ENCODE measurements at regions not wholly inside any gene's neighbourhood (a gene's known extent, or its start where the extent isn't known, plus 50 kb on each side); places are given as distances from the start of the nearest gene placed in this dataset.

DNA sequence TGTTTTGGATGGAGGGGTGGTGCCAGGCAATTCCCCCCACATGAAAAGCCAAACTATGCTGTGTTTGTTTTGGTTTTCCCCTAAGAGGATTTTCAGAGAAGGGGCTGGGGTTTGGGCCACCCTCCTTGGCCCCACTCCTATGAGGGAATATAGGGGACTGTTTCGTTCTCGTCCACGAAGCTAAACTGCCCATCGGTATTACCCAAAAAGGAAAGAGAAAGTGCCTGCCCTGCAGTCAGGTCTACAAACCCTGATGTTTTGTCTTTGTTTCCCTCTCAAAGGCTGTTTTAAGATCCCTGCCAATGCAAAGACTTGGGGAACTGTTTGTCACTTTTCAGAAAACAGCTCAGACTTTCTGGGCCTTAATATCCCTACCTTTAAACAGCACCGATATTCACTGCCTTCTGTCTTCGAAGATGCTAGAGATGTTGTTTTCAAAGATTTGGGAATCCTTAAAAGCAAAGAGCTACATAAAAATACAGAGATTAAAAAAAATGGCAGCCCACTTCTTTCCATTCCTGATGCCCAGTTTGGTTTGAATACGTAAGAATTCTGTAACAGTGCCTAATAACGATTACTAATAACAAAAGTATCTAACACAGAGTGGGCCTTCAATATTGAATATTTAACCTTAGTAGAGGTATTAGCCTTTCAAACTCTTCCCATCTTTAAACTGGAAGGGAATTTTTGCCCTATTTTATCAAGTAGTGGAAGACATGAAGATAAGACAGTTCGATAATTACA lies 518.4 kb downstream of the MED13L start:
- DNase-seq = peak; percentile 11
- H3K4me2 ChIP-seq (ENCODE audit: low read length) = peak overlapping the region; percentile 58
- H3K36me3 ChIP-seq (ENCODE audit: low read depth, low read length) = no peaks in the 10 kb centered on the region
- H3K9me2 ChIP-seq (replicated peaks; ENCODE audit: low read length) = no peaks in the 10 kb centered on the region
- TSS peak; percentile 44 for BruUV-seq (replicated peaks)
- H3K9ac ChIP-seq (ENCODE audit: low read length) = peak overlapping the region; percentile 25
- H3K27ac ChIP-seq (ENCODE audit: low read length) = no peak overlapping the region
- peak overlapping the region; percentile 53 for H3K4me3 ChIP-seq (ENCODE audit: low read length)
- H3K9me3 ChIP-seq (ENCODE audit: low read length) = no peaks in the 10 kb centered on the region
- H2AFZ ChIP-seq (ENCODE audit: low read length) = peak overlapping the region; percentile 36
- CTCF ChIA-PET = interaction anchor here (0.6 to 0.8 kb wide), 2 partner anchors 153 to 445 kb away, joined by 3 to 7 read pairs; no protein-coding TSS in a partner anchor
- no peaks in the 10 kb centered on the region for H3K79me2 ChIP-seq (ENCODE audit: low read length)
- intact Hi-C loops (cut with micrococcal nuclease) = loop anchor here (5.0 to 10.0 kb wide), 5 partner anchors 404 to 1774 kb away; no protein-coding TSS in a partner anchor
- H3K27me3 ChIP-seq (ENCODE audit: low read length) = peaks cover 77% of the 10 kb centered on the region
- H3F3A ChIP-seq (ENCODE audit: low read length, unreplicated experiment) = no peaks in the 10 kb centered on the region
- POLR2A ChIA-PET (ENCODE audit: unreplicated experiment) = interaction anchor here (0.6 to 0.7 kb wide), 3 partner anchors 110 to 1093 kb away, joined by 3 to 6 read pairs (median 3); no protein-coding TSS in a partner anchor
- peak; percentile 19 for ATAC-seq
- H3K4me1 ChIP-seq (ENCODE audit: insufficient read depth, low read length) = no peaks in the 10 kb centered on the region
- TF ChIP-seq EZH2 (IDR thresholded peaks at IDR 0.05; ENCODE audit: low read length, unreplicated experiment) = no peak
- no peak for TF ChIP-seq CTCF (conservative IDR thresholded peaks at IDR 0.05; ENCODE audit: low read depth, low read length)
- no peak for TF ChIP-seq EZH2phosphoT487 (IDR thresholded peaks at IDR 0.05; ENCODE audit: borderline replicate concordance, low read length)
- no peaks in the 10 kb centered on the region for H4K20me1 ChIP-seq (ENCODE audit: low read length)

GRCh38 chr12:115758183-115758582 lies 519.3 kb downstream of the MED13L start:
- ChIA-PET POLR2A (ENCODE audit: unreplicated experiment) (interaction anchor here (0.6 kb wide), 2 partner anchors 109 to 363 kb away, joined by 3 read pairs; no protein-coding TSS in a partner anchor), CTCF (interaction anchor here (0.6 to 0.8 kb wide), 3 partner anchors 154 to 611 kb away, joined by 3 to 7 read pairs (median 4); no protein-coding TSS in a partner anchor)
- Histone ChIP-seq H3K4me1 (ENCODE audit: insufficient read depth, low read length) (no peaks in the 10 kb centered on the region), H3K36me3 (ENCODE audit: low read depth, low read length) (no peaks in the 10 kb centered on the region), H3F3A (ENCODE audit: low read length, unreplicated experiment) (no peaks in the 10 kb centered on the region), H3K9ac (ENCODE audit: low read length) (peak overlapping the region; percentile 25), H4K20me1 (ENCODE audit: low read length) (no peaks in the 10 kb centered on the region), H3K9me2 (replicated peaks; ENCODE audit: low read length) (no peaks in the 10 kb centered on the region), H3K79me2 (ENCODE audit: low read length) (no peaks in the 10 kb centered on the region), H3K9me3 (ENCODE audit: low read length) (no peaks in the 10 kb centered on the region), H3K27me3 (ENCODE audit: low read length) (peaks cover 82% of the 10 kb centered on the region), H3K4me3 (ENCODE audit: low read length) (peak overlapping the region; percentile 53), H3K27ac (ENCODE audit: low read length) (no peak overlapping the region), H2AFZ (ENCODE audit: low read length) (peak overlapping the region; percentile 36; the same call in 1 of the 2 replicates), H3K4me2 (ENCODE audit: low read length) (peak overlapping the region; percentile 58)
- TF ChIP-seq CTCF (conservative IDR thresholded peaks at IDR 0.05; ENCODE audit: low read depth, low read length) (no peak), EZH2phosphoT487 (IDR thresholded peaks at IDR 0.05; ENCODE audit: borderline replicate concordance, low read length) (no peak), EZH2 (IDR thresholded peaks at IDR 0.05; ENCODE audit: low read length, unreplicated experiment) (no peak)
- BruUV-seq (replicated peaks) = no TSS peak
- no peak for ATAC-seq
- DNase-seq = peak; percentile 11
- intact Hi-C loops (cut with micrococcal nuclease) = loop anchor here (5.0 to 10.0 kb wide), 5 partner anchors 403 to 1773 kb away; no protein-coding TSS in a partner anchor
